ENCODE measurements at regions not wholly inside any gene's neighbourhood (a gene's known extent, or its start where the extent isn't known, plus 50 kb on each side); places are given as distances from the start of the nearest gene placed in this dataset.

- DNase-seq, result no peak
Observed at GRCh38 chr16:80171746-80172145, 369.0 kb upstream of the DYNLRB2 start.

- no peak for DNase-seq
Observed at GRCh38 chr16:80171199-80171598, 369.6 kb upstream of the DYNLRB2 start.

- no peak for DNase-seq
Observed at GRCh38 chr16:80167657-80168390, 373.0 kb upstream of the DYNLRB2 start.

GRCh38 chr16:80166082-80166481, 374.7 kb upstream of the DYNLRB2 start:
- no peak for DNase-seq

- DNase-seq, result no peak
Observed at GRCh38 chr16:80164966-80165550, 375.7 kb upstream of the DYNLRB2 start.

GRCh38 chr16:80163339-80163738, 377.5 kb upstream of the DYNLRB2 start:
- no peak for DNase-seq

- DNase-seq, result no peak
Observed at GRCh38 chr16:80161799-80162739, 378.7 kb upstream of the DYNLRB2 start.

- DNase-seq, result no peak
Observed at GRCh38 chr16:80158766-80159165, 382.0 kb upstream of the DYNLRB2 start.

GRCh38 chr16:80151722-80152111, 389.1 kb upstream of the DYNLRB2 start:
- no peak for DNase-seq

GRCh38 chr16:80150978-80151721, 389.6 kb upstream of the DYNLRB2 start:
- no peak for DNase-seq

GRCh38 chr16:80148826-80149225, 392.0 kb upstream of the DYNLRB2 start:
- DNase-seq, result no peak

GRCh38 chr16:80147026-80147655, 393.7 kb upstream of the DYNLRB2 start:
- no peak for DNase-seq

- no peak for DNase-seq
Observed at GRCh38 chr16:80144191-80144590, 396.6 kb upstream of the DYNLRB2 start.

GRCh38 chr16:80142940-80143339, 397.9 kb upstream of the DYNLRB2 start:
- no peak for DNase-seq

GRCh38 chr16:80142281-80142680, 398.5 kb upstream of the DYNLRB2 start:
- no peak for DNase-seq

- no peak for DNase-seq
Observed at GRCh38 chr16:80129791-80130190, 411.0 kb upstream of the DYNLRB2 start.

GRCh38 chr16:80125677-80126076, 415.1 kb upstream of the DYNLRB2 start:
- no peak for DNase-seq

GRCh38 chr16:80123189-80123588, 417.6 kb upstream of the DYNLRB2 start:
- no peak for DNase-seq

- DNase-seq, result no peak
Observed at GRCh38 chr16:80122115-80122514, 418.7 kb upstream of the DYNLRB2 start.

- DNase-seq, result no peak
Observed at GRCh38 chr16:80121522-80121909, 419.3 kb upstream of the DYNLRB2 start.

GRCh38 chr16:80120899-80121521, 419.8 kb upstream of the DYNLRB2 start:
- no peak for DNase-seq

- no peak for DNase-seq
Observed at GRCh38 chr16:80117556-80118130, 423.1 kb upstream of the DYNLRB2 start.
